Psoas muscle (tissue), 7 donors: ENCODE measurements at regions not wholly inside any gene's neighbourhood (a gene's known extent, or its start where the extent isn't known, plus 50 kb on each side); places are given as distances from the start of the nearest gene placed in this dataset.
"Not testable (repeated sequence)": the region's sequence is repeated elsewhere in the genome, so short reads cannot be mapped to it uniquely, and the experiment has no call there.

Experiments used
- ATAC-seq, 4 donors: fragments of 200-7000 bp; cut with Tn5 transposase; one replicate each; pipeline ENCODE4 v1.9.1; 2020; ENCODE audit warnings: moderate library complexity in 3 of 4, mild to moderate bottlenecking in 2 of 4
- DNase-seq, 2 donors: peaks; one replicate each; pipeline ENCODE4 v3.0.0-alpha.2; 2020
- H3K27ac ChIP-seq: fragments of 200-600 bp; one replicate; pipeline ENCODE4 v1.8.0; 2022
- H3K27me3 ChIP-seq, 3 donors: fragments of 200-600 bp in 1 of 3; one replicate each; pipeline versions ENCODE4 v1.6.1 to v1.8.0; 2013 to 2022; ENCODE audit warnings: low read length in 2 of 3, mild to moderate bottlenecking in 2 of 3, moderate library complexity in 1 of 3; ENCODE audit not compliant: insufficient read depth in 3 of 3
- H3K36me3 ChIP-seq, 2 donors: fragments of 200-600 bp in 1 of 2; one replicate each; pipeline versions ENCODE4 v1.6.1 to v1.8.0; 2013 to 2022; ENCODE audit warnings: low read depth in 1 of 2, mild to moderate bottlenecking in 1 of 2, moderate library complexity in 1 of 2; ENCODE audit not compliant: insufficient read depth in 1 of 2
- H3K4me1 ChIP-seq: fragments of 200-600 bp; one replicate; pipeline ENCODE4 v1.8.0; 2022
- H3K4me3 ChIP-seq: fragments of 200-600 bp; one replicate; pipeline ENCODE4 v1.8.0; 2022; ENCODE audit warnings: mild to moderate bottlenecking
- H3K9me3 ChIP-seq: fragments of 200-600 bp; one replicate; pipeline ENCODE4 v1.8.0; 2022
- WGBS, 3 donors: extraction: QIAGEN DNeasy Blood & Tissue Kit; methylation state at CpG; one replicate each; pipeline versions ENCODE4 v1.1.6 to v1.1.7; 2013; 5-methylcytosine and 5-hydroxymethylcytosine counted together
- intact Hi-C, 2 donors: fragments of 100-400 bp; cut with DNase I; formaldehyde crosslinking; loops; one replicate each; pipeline versions ENCODE4 v1.11.0 to v1.14.2; 2022
- TF ChIP-seq, protein P1 (sequence below): fragments of 200-600 bp; IDR thresholded peaks from one replicate; pipeline ENCODE4 v1.8.0; 2022; ENCODE audit warnings: antibody characterized with exemption
- donor health status: healthy with polysubstance abuse.
- donor health status: DM: no; HTN: no; CAD: no; lungs with moderate emphysema.
- donor health status: Bipolar disorder and iron deficiency.
- donor health status: healthy.
- donor health status: DM: yes; HTN: yes; CAD: no.
- donor health status: DM: no; HTN: no; CAD: no.
- donor health status: DM: yes; HTN: yes; CAD: no.

DNA sequence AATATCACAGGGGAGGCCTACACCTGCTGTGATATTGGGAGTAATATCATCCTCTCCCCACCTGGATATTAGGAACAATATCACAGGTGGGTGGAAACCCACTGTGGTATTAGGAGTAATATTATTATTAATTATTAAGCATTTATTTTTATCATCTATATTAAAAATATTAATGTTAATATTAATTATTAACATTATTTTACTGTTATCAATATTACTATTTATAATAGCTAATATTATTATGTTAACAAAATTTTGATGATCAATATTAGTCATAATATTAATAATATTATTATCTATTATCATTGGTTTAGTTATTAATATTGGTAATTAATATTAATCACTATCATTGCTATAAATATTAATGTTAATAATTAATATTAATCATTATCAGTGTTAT is 161.1 kb upstream of the API5 start:
- peaks cover 0 to 3% (median 0%) of the 10 kb centered on the region in 3 donors for H3K27me3 ChIP-seq
- no peaks in the 10 kb centered on the region for H3K36me3 ChIP-seq
- H3K4me1 ChIP-seq: no peaks in the 10 kb centered on the region
- no peak for DNase-seq
- no peak for ATAC-seq
- no peaks in the 10 kb centered on the region for H3K9me3 ChIP-seq
- H3K4me3 ChIP-seq: no peak overlapping the region
- TF ChIP-seq, protein P1, sequence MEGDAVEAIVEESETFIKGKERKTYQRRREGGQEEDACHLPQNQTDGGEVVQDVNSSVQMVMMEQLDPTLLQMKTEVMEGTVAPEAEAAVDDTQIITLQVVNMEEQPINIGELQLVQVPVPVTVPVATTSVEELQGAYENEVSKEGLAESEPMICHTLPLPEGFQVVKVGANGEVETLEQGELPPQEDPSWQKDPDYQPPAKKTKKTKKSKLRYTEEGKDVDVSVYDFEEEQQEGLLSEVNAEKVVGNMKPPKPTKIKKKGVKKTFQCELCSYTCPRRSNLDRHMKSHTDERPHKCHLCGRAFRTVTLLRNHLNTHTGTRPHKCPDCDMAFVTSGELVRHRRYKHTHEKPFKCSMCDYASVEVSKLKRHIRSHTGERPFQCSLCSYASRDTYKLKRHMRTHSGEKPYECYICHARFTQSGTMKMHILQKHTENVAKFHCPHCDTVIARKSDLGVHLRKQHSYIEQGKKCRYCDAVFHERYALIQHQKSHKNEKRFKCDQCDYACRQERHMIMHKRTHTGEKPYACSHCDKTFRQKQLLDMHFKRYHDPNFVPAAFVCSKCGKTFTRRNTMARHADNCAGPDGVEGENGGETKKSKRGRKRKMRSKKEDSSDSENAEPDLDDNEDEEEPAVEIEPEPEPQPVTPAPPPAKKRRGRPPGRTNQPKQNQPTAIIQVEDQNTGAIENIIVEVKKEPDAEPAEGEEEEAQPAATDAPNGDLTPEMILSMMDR: no peak
- H3K27ac ChIP-seq: no peak overlapping the region
- intact Hi-C loops: no loop called here

DNA sequence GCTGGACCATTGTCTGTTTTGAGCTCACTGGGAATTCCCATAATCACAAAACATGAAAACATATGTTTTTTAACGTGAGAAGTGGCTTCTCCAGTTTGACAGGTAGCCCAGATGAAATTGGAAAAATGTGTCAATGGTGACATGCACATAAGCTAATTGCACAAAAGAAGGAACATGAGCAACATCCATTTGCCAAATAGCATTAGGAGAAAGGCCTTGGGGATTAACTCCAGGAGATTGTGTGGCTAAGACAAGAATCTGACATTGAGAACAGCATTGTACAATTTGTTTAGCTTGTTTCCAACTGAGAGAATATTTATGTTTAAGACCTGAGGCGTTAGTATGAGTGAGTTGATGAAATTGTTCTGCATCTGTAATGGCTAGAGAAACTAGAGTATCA is 147.0 kb upstream of the API5 start:
- intact Hi-C loops: no loop called here
- H3K27ac ChIP-seq: no peak overlapping the region
- DNase-seq (no peak), ATAC-seq (no peak)
- H3K4me1 ChIP-seq: no peaks in the 10 kb centered on the region
- H3K36me3 ChIP-seq: no peaks in the 10 kb centered on the region
- no peaks in the 10 kb centered on the region for H3K9me3 ChIP-seq
- no peak overlapping the region for H3K4me3 ChIP-seq
- TF ChIP-seq, protein P1: no peak
- no peaks in the 10 kb centered on the region for H3K27me3 ChIP-seq
- WGBS, 3 donors: 39 to 46% (median 41%) methylated on average over 2 of the region's 2 CpGs

DNA sequence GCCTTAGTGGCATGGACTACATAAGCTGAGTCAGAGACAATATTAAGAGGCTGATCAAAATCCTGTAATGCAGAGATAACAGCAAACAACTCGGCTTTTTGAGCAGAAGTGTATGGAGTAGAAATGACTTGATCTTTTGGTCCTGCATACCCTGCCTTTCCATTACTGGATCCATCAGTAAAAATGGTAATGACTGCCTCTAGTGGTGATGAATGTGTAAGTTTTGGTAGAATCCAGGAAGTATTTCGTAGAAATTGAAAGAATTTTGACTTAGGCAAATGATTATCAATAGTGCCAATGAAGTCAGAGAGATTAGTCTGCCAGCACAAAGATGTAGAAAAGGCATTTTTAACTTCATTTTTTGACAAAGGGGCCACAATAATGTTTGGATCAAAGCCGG is 146.4 kb upstream of the API5 start:
- H3K27me3 ChIP-seq, H3K9me3 ChIP-seq, intact Hi-C loops, H3K27ac ChIP-seq, H3K4me3 ChIP-seq, ATAC-seq, H3K36me3 ChIP-seq, DNase-seq, H3K4me1 ChIP-seq: not testable (repeated sequence)
- WGBS, 3 donors: 70 to 74% (median 72%) methylated on average over 3 of the region's 3 CpGs

DNA sequence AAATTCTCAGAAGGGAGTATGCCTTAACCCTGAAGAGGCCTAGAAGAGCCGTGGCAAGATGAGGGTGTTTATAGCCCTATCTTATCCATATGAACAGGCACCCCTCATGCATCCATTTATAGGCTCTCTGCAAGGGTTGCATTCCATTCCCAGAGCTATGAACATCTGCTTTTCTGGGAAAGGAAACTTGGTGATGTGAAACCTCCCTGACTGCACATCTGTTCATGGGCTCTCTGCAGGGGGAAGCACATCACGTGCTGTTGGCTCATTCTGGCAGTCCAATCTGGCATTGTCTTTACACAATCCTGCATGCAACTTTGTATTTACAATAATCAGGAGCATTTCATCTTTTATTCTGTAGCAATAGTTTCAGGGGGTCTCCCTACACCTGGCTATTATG is 143.6 kb upstream of the API5 start:
- ATAC-seq, H3K9me3 ChIP-seq, H3K4me3 ChIP-seq, H3K4me1 ChIP-seq, H3K36me3 ChIP-seq, DNase-seq, H3K27ac ChIP-seq, H3K27me3 ChIP-seq, intact Hi-C loops: not testable (repeated sequence)
- 35 to 46% (median 39%) methylated on average over 2 of the region's 2 CpGs for WGBS, 3 donors

DNA sequence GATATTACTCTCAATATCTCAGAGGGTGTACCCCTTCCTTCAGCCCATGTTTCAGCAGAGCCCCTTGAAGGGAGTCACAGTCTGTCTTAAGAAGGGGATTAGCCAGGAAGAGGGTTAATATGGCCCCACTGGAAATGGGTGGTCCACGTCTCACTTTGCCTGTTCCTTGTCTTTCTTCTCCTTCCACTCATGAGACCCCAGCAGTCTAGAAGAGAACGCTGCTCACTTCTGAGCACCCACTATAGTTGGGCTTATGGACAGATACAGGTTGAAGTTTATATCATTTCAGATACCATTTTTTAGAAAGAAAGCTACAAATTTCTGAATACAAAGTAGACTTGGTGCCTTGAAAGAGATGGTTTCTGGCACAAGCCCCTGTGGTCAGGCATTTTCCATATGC is 139.3 kb upstream of the API5 start:
- H3K27me3 ChIP-seq: no peaks in the 10 kb centered on the region
- intact Hi-C loops: no loop called here
- 70 to 82% (median 75%) methylated on average over 2 of the region's 2 CpGs for WGBS, 3 donors

DNA sequence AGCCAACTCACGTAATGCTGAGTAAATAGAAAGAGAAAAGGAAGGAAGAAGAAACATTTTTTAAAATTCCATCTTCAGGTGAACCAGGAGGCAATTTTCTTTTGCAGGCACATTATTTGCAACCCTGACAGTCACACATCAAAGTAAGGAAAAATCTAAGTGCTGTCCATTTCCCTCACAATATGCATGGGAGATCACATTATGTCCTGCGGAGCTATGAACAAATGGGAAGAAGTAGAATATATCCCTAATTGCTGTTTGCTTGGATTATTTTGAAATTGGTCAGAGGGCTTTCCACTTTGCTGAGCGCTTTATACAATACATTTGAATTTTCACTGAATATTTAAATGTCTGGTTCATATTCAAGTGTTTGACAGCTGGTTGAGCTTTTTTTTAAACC is 133.8 kb upstream of the API5 start:
- DNase-seq (no peak), ATAC-seq (no peak)
- Histone ChIP-seq H3K4me3 (no peak overlapping the region), H3K27ac (no peak overlapping the region), H3K9me3 (no peaks in the 10 kb centered on the region), H3K36me3 (no peaks in the 10 kb centered on the region), H3K4me1 (no peaks in the 10 kb centered on the region), H3K27me3 (no peaks in the 10 kb centered on the region)
- TF ChIP-seq, protein P1: no peak
- intact Hi-C loops: no loop called here
- WGBS, 3 donors: 53 to 86% (median 78%) methylated on average over 3 of the region's 3 CpGs

More for the DNA sequence above, 139.3 kb upstream of the API5 start:
- H3K9me3 ChIP-seq: peaks cover 2% of the 10 kb centered on the region
- H3K4me3 ChIP-seq: no peak overlapping the region
- no peak for ATAC-seq
- TF ChIP-seq, protein P1: no peak
- no peak for DNase-seq
- H3K4me1 ChIP-seq: no peaks in the 10 kb centered on the region
- H3K36me3 ChIP-seq: no peaks in the 10 kb centered on the region
- no peak overlapping the region for H3K27ac ChIP-seq

DNA sequence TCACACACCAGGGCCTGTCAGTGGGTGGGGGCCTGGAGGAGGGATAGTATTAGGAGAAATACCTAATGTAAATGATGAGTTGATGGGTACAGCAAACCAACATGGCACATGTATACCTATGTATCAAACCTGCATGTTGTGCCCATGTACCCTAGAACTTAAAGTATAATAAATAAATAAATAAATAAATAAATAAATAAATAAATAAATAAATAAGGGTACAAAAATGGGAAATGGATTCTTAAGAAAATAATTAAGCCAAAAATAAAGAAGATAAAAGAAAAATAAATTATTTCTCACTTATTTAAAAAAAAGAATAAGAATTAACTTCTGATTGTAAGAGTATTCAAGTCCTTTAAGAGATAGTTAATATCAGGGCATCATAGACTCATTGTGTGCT is 117.3 kb upstream of the API5 start:
- not testable (repeated sequence) for H3K4me1 ChIP-seq

More for the DNA sequence above, 117.3 kb upstream of the API5 start:
- H3K36me3 ChIP-seq, H3K27me3 ChIP-seq, intact Hi-C loops, H3K9me3 ChIP-seq, ATAC-seq, H3K27ac ChIP-seq, DNase-seq, H3K4me3 ChIP-seq: not testable (repeated sequence)
